Hepatocyte (in vitro differentiated cells): ENCODE measurements at regions not wholly inside any gene's neighbourhood (a gene's known extent, or its start where the extent isn't known, plus 50 kb on each side); places are given as distances from the start of the nearest gene placed in this dataset.
"Not testable (repeated sequence)": the region's sequence is repeated elsewhere in the genome, so short reads cannot be mapped to it uniquely, and the experiment has no call there.

Source experiments
- DNase-seq: peaks from one replicate; pipeline ENCODE4 v3.0.0-alpha.2; 2016; ENCODE audit warnings: low spot score
- H2AFZ ChIP-seq: fragments of 200-600 bp; sonication (generic); 2 replicates; pipeline ENCODE4 v1.6.0; 2016; ENCODE audit warnings: antibody characterized with exemption, mild to moderate bottlenecking
- H3K27ac ChIP-seq: fragments of 200-600 bp; sonication (generic); 2 replicates; pipeline ENCODE4 v1.5.1; 2016; ENCODE audit warnings: mild to moderate bottlenecking
- H3K27me3 ChIP-seq: fragments of 200-600 bp; sonication (generic); 2 replicates; pipeline ENCODE4 v1.6.1; 2016
- H3K36me3 ChIP-seq: fragments of 200-600 bp; sonication (generic); replicated peaks from 2 replicates; pipeline ENCODE4 v1.5.1; 2016; ENCODE audit warnings: low read depth; ENCODE audit not compliant: insufficient read depth
- H3K4me1 ChIP-seq: fragments of 200-600 bp; sonication (generic); 2 replicates; pipeline ENCODE4 v1.5.1; 2016; ENCODE audit warnings: mild to moderate bottlenecking, moderate library complexity; ENCODE audit not compliant: insufficient read depth
- H3K4me2 ChIP-seq: fragments of 200-600 bp; sonication (generic); 2 replicates; pipeline ENCODE4 v1.6.0; 2016
- H3K4me3 ChIP-seq: fragments of 200-600 bp; sonication (generic); 2 replicates; pipeline ENCODE4 v1.5.1; 2016; ENCODE audit warnings: mild to moderate bottlenecking
- H3K79me2 ChIP-seq: fragments of 200-600 bp; sonication (generic); 2 replicates; pipeline ENCODE4 v1.6.0; 2017; ENCODE audit warnings: mild to moderate bottlenecking
- H3K9me2 ChIP-seq: fragments of 200-600 bp; sonication (generic); replicated peaks from 2 replicates; pipeline ENCODE4 v1.6.0; 2017; ENCODE audit warnings: mild to moderate bottlenecking; ENCODE audit not compliant: insufficient read depth
- H3K9me3 ChIP-seq: fragments of 200-600 bp; sonication (generic); 2 replicates; pipeline ENCODE4 v1.5.1; 2016; ENCODE audit warnings: low read depth, mild to moderate bottlenecking
- H4K20me1 ChIP-seq: fragments of 200-600 bp; sonication (generic); 2 replicates; pipeline ENCODE4 v1.6.0; 2016; ENCODE audit warnings: mild to moderate bottlenecking; ENCODE audit not compliant: insufficient read depth, poor library complexity, severe bottlenecking
- EZH2 ChIP-seq: fragments of 200-600 bp; sonication (generic); IDR thresholded peaks from 2 replicates; pipeline ENCODE4 v1.6.1; 2016; ENCODE audit warnings: antibody characterized with exemption, mild to moderate bottlenecking, borderline replicate concordance
- EZH2phosphoT487 ChIP-seq: fragments of 200-600 bp; sonication (generic); IDR thresholded peaks from one replicate; pipeline ENCODE4 v1.6.1; 2018; ENCODE audit warnings: antibody characterized with exemption, mild to moderate bottlenecking, low read depth, moderate library complexity; ENCODE audit not compliant: unreplicated experiment, severe bottlenecking
- WGBS: methylation state at CpG from one replicate; pipeline ENCODE4 v1.1.6; 2016; ENCODE audit warnings: low lambda C conversion rate; ENCODE audit errors: missing lambda C conversion rate; 5-methylcytosine and 5-hydroxymethylcytosine counted together
- TF ChIP-seq, protein P1 (sequence below): fragments of 200-600 bp; sonication (generic); IDR thresholded peaks from 2 replicates; pipeline ENCODE4 v1.5.1; 2016; ENCODE audit warnings: antibody characterized with exemption, mild to moderate bottlenecking; ENCODE audit not compliant: poor library complexity

GRCh38 chr7:131057015-131057793 is 270.5 kb upstream of the MKLN1 start:
- Histone ChIP-seq H4K20me1 (no peaks in the 10 kb centered on the region), H3K4me1 (no peaks in the 10 kb centered on the region), H3K27ac (peak overlapping the region; percentile 64), H3K27me3 (no peaks in the 10 kb centered on the region), H2AFZ (no peak overlapping the region), H3K9me2 (no peaks in the 10 kb centered on the region), H3K9me3 (no peaks in the 10 kb centered on the region), H3K4me2 (no peak overlapping the region), H3K36me3 (no peaks in the 10 kb centered on the region), H3K79me2 (peaks cover 4% of the 10 kb centered on the region), H3K4me3 (no peak overlapping the region)
- no peak for TF ChIP-seq EZH2
- TF ChIP-seq, protein P1, sequence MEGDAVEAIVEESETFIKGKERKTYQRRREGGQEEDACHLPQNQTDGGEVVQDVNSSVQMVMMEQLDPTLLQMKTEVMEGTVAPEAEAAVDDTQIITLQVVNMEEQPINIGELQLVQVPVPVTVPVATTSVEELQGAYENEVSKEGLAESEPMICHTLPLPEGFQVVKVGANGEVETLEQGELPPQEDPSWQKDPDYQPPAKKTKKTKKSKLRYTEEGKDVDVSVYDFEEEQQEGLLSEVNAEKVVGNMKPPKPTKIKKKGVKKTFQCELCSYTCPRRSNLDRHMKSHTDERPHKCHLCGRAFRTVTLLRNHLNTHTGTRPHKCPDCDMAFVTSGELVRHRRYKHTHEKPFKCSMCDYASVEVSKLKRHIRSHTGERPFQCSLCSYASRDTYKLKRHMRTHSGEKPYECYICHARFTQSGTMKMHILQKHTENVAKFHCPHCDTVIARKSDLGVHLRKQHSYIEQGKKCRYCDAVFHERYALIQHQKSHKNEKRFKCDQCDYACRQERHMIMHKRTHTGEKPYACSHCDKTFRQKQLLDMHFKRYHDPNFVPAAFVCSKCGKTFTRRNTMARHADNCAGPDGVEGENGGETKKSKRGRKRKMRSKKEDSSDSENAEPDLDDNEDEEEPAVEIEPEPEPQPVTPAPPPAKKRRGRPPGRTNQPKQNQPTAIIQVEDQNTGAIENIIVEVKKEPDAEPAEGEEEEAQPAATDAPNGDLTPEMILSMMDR, result no peak
- TF ChIP-seq EZH2phosphoT487, result peak; percentile 90
- DNase-seq, result peak; percentile 76
- 27% methylated on average over 6 of the region's 6 CpGs for WGBS

GRCh38 chr7:131057794-131058070 is 269.9 kb upstream of the MKLN1 start:
- Histone ChIP-seq H3K9me3 (no peaks in the 10 kb centered on the region), H3K4me3 (no peak overlapping the region), H3K79me2 (peaks cover 4% of the 10 kb centered on the region), H3K4me1 (no peaks in the 10 kb centered on the region), H2AFZ (no peak overlapping the region), H3K9me2 (no peaks in the 10 kb centered on the region), H3K27me3 (no peaks in the 10 kb centered on the region), H3K27ac (peak overlapping the region; percentile 64), H3K4me2 (no peak overlapping the region), H3K36me3 (no peaks in the 10 kb centered on the region), H4K20me1 (no peaks in the 10 kb centered on the region)
- WGBS, result 17% methylated on average over 2 of the region's 2 CpGs
- no peak for DNase-seq
- TF ChIP-seq EZH2 (no peak), EZH2phosphoT487 (no peak)
- TF ChIP-seq, protein P1, result no peak

- not testable (repeated sequence) for H3K9me2 ChIP-seq, H3K4me1 ChIP-seq, DNase-seq, H3K27ac ChIP-seq, H3K9me3 ChIP-seq, H3K4me2 ChIP-seq, H3K79me2 ChIP-seq, H3K4me3 ChIP-seq, H4K20me1 ChIP-seq, H3K27me3 ChIP-seq, H2AFZ ChIP-seq, H3K36me3 ChIP-seq
- WGBS, result 95% methylated on average over 29 of the region's 36 CpGs
Measured at GRCh38 chr7:131058561-131059288, 269.0 kb upstream of the MKLN1 start.

DNA sequence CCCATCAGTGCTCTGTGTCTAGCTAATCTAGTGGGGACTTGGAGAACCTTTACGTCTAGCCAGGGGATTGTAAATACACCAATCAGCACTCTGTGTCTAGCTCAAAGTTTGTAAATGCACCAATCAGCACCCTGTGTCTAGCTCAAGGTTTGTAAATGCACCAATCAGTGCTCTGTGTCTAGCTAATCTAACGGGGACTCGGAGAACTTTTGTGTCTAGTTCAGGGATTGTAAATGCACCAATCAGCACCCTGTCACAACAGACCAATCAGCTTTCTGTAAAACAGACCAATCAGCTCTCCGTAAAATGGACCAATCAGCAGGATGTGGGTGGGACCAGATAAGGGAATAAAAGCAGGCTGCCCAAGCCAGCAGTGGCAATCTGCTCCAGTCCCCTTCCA is 268.3 kb upstream of the MKLN1 start:
- not testable (repeated sequence) for H3K79me2 ChIP-seq, H3K4me1 ChIP-seq, H3K4me2 ChIP-seq, H2AFZ ChIP-seq, H3K36me3 ChIP-seq, H3K4me3 ChIP-seq, H4K20me1 ChIP-seq, H3K9me2 ChIP-seq, DNase-seq, H3K9me3 ChIP-seq, H3K27me3 ChIP-seq, H3K27ac ChIP-seq
- 95% methylated on average over 4 of the region's 4 CpGs for WGBS
